ENCODE measurements at regions not wholly inside any gene's neighbourhood (a gene's known extent, or its start where the extent isn't known, plus 50 kb on each side); places are given as distances from the start of the nearest gene placed in this dataset.
A peak's percentile ranks its signal among the peaks of the same experiment; 100 is the strongest.

DNA sequence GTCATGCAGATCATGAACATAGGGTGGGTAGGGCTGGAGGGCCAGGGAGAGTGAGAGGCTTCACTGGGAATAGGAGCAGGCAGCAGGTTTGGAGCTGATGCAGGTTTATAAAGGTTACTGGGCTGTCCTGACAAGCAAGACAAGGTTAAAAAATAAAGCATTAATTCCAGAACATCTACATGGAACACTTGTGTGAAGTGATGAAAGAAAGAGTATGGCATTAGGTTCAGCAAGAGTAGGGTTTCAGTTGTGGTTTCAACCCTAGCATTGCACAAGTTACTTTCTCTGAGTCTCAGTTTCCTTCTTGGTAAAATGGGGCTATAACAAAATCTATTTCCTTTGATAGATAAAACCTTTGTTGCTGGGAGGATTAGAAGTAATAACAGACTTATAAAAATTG is 114.6 kb upstream of the SESN3 start:
- Histone ChIP-seq H3K4me3 (ENCODE audit: low read length) (no peak overlapping the region), H3K27ac (ENCODE audit: low read depth, low read length) (no peak overlapping the region), H3K36me3 (ENCODE audit: control insufficient read depth, insufficient read depth, low read length) (no peaks in the 10 kb centered on the region), H3K27me3 (ENCODE audit: control insufficient read depth, insufficient read depth, low read length) (no peaks in the 10 kb centered on the region), H3K4me1 (ENCODE audit: control insufficient read depth, insufficient read depth, low read length) (no peaks in the 10 kb centered on the region), H3K9ac (ENCODE audit: low read length) (no peak overlapping the region)

DNA sequence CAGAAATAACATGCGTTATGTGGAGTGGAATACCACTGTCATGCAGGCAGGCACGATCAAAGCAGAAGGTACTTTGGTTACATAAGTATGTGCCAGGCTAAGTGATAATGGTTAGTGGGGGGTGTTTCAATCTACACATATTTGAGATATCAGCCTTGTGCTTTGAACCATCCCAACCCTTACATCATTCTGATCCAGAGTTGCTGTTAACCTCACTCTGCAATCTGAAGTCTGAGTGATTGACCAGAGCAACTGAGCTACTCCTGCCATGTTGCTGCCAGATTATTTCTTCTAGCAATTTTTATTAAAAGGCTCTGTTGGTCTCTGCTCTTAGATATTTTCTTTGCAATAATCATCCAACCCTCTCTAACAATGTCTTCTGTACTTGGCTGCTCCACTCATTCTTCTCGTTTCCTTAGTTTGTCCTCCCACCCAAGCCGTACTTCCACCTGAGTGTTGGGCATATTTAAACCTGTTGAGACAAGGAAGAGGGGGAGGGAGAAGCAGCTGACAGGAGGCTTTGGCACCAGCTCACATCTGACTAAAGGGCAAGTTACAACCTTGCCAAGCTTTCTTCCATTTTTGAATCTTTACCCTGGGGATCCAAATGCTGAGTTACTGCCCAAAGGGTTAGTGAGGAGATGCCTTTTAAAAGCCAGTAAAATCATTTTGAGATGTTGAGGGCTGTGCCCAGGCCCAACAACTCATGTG is 114.1 kb upstream of the SESN3 start:
- H3K4me3 ChIP-seq (ENCODE audit: low read length): no peak overlapping the region
- H3K27me3 ChIP-seq (ENCODE audit: control insufficient read depth, insufficient read depth, low read length): no peaks in the 10 kb centered on the region
- H3K36me3 ChIP-seq (ENCODE audit: control insufficient read depth, insufficient read depth, low read length): no peaks in the 10 kb centered on the region
- H3K4me1 ChIP-seq (ENCODE audit: control insufficient read depth, insufficient read depth, low read length): peaks cover under 1% of the 10 kb centered on the region
- no peak overlapping the region for H3K9ac ChIP-seq (ENCODE audit: low read length)
- H3K27ac ChIP-seq (ENCODE audit: low read depth, low read length): no peak overlapping the region

DNA sequence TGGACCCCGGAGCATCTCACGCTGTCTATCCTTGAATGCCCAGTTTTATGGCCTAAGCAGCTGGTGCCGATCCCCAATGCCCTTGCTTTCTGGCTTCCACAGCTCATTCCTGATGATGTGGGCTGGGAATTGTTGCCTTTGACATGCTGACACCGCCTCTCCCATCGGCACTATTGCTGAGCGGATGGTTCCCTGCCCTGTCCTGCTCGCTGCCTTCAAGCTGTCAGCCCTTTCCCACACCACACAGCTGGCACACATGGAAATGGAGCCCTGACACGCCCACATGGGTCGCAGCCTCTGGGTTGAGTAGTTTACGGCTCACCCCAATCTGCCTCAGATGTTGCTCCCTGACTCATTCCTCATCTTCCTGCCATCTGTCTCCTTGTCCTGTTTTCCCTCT is 110.2 kb upstream of the SESN3 start:
- no peaks in the 10 kb centered on the region for H3K36me3 ChIP-seq (ENCODE audit: control insufficient read depth, insufficient read depth, low read length)
- H3K9ac ChIP-seq (ENCODE audit: low read length): no peak overlapping the region
- H3K27me3 ChIP-seq (ENCODE audit: control insufficient read depth, insufficient read depth, low read length): no peaks in the 10 kb centered on the region
- H3K4me1 ChIP-seq (ENCODE audit: control insufficient read depth, insufficient read depth, low read length): peaks cover 33% of the 10 kb centered on the region
- no peak overlapping the region for H3K27ac ChIP-seq (ENCODE audit: low read depth, low read length)
- no peak overlapping the region for H3K4me3 ChIP-seq (ENCODE audit: low read length)

DNA sequence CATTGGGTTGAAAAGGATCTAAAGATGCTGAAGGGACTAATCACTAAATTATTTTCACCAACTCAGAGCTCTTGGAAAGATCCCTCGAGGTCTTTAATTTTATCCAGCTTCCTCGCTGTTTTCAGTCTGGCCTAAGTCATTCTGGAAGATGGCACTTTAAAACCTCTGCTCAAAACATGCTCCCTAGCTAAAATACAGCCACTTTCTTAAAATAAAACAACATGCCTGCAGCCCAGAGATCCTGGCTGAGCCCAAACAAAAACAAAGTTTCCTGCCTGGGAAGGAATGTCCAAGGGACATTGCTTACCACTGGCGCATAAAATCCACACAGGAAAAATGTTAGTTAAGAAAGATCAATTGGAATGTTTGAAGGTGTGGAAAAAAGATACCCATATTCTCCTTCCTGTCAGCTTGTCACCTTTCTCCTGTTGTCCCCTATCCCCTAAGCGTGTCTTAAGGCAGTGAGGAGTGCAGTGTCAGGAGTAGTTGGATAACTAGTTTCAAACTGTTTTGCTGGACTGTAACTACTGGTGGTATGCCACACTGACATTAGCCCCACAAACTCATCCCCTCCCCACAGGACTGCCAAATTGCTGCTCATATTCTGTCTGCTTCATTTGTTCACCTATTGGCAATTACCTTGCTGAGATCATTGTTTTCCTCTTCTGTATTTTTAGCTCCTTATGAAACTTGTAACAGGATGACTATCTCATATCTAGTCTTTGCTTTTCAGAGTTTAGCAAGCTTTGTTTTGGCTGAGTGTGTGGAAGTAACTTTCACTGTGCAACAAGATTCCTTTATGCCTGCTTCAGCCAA is 108.3 kb upstream of the SESN3 start:
- no peaks in the 10 kb centered on the region for H3K36me3 ChIP-seq (ENCODE audit: control insufficient read depth, insufficient read depth, low read length)
- H3K9ac ChIP-seq (ENCODE audit: low read length): no peak overlapping the region
- H3K4me1 ChIP-seq (ENCODE audit: control insufficient read depth, insufficient read depth, low read length): peaks cover 33% of the 10 kb centered on the region
- peak overlapping the region; percentile 55 for H3K27ac ChIP-seq (ENCODE audit: low read depth, low read length)
- H3K4me3 ChIP-seq (ENCODE audit: low read length): peak overlapping the region; percentile 2
- no peaks in the 10 kb centered on the region for H3K27me3 ChIP-seq (ENCODE audit: control insufficient read depth, insufficient read depth, low read length)

DNA sequence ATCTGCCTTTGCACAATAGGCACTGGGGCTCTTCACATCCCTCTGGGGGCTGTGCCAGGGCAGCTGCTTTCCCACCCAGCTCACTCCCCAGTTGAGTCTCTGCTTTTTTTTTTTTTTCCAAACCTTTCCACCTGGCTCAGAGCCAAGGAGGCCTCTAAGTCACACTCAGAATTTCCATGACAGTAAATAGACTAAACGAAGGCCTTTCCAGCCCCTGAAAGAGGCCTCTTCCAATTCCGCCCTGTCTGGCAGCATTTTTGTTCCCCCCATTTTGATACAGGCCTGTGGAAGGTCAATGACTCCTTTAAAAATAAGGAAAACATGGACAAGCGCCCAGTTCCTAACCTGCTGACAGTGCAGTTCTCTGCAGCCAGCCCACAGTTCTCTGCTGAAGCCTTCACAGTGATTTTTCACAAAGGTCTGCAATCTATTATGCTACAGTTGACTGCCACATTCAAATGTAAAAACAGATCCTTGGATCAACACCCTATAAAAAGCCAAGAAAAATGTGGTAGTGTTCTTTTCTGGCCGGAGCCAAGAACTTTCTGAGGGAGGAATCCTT is 107.5 kb upstream of the SESN3 start:
- no peaks in the 10 kb centered on the region for H3K27me3 ChIP-seq (ENCODE audit: control insufficient read depth, insufficient read depth, low read length)
- H3K27ac ChIP-seq (ENCODE audit: low read depth, low read length): peak overlapping the region; percentile 55
- no peaks in the 10 kb centered on the region for H3K36me3 ChIP-seq (ENCODE audit: control insufficient read depth, insufficient read depth, low read length)
- H3K4me1 ChIP-seq (ENCODE audit: control insufficient read depth, insufficient read depth, low read length): peaks cover 33% of the 10 kb centered on the region
- no peak overlapping the region for H3K9ac ChIP-seq (ENCODE audit: low read length)
- no peak overlapping the region for H3K4me3 ChIP-seq (ENCODE audit: low read length)

DNA sequence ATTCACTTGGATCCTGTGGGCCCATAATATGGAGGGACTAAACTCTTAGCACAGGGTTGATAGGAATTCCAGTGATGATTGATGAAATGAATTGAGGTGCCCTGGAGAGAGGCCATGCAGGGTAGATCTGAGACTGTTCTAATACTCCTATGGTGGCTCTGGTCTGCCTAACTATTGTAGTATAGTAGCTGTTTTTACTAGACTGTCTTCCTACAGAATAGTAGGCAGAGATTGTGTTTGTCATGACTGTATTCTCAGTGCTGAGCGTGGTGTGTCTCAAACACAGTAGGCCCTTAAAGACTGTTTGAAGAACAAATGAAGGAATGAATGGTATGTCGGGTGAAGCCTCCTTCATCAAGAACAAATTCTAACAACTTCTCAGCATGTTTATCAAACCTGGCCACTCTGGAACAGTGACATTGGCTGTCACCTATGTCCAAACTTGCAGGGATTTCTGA is 107.0 kb upstream of the SESN3 start:
- Histone ChIP-seq H3K4me3 (ENCODE audit: low read length) (peak overlapping the region; percentile 10), H3K36me3 (ENCODE audit: control insufficient read depth, insufficient read depth, low read length) (no peaks in the 10 kb centered on the region), H3K9ac (ENCODE audit: low read length) (no peak overlapping the region), H3K27ac (ENCODE audit: low read depth, low read length) (peak overlapping the region; percentile 55), H3K4me1 (ENCODE audit: control insufficient read depth, insufficient read depth, low read length) (peaks cover 33% of the 10 kb centered on the region), H3K27me3 (ENCODE audit: control insufficient read depth, insufficient read depth, low read length) (no peaks in the 10 kb centered on the region)

DNA sequence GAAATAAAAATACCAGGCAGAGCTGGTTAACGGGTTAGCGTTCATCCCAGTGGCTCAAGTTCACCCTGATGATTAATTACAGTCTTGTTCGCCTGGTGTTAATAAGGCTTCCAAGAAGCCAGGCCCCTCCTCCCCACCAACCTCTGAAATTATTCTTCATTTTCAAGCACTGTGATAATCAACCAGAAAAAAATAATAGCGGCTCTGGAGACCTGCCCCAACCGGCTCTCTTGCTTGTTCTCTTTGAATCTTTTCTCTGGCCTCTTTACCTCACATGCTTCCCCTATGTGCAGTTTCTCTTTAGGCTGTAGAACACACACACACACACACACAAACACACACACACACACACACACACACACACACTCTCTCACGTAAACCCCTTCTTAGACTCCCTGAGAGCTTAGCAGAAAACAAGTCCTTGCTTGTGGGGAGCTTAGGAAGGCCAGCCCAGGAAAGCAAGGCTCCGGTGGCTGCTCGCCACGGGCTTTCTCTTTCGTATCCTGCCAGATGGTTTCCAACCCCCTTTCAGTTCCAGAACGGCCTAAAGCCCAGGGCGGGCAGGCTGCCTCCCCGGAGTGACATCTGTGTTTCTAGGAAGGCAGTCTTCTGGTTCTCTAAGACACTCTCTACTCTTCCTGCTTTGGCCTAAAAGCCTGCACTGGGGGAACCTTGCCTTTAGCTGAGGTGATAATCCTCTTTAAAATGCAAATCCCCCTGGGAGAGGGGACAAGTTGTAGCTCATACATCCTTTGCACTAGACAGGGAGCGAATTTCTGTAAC is 106.4 kb upstream of the SESN3 start:
- H3K4me1 ChIP-seq (ENCODE audit: control insufficient read depth, insufficient read depth, low read length): peaks cover 33% of the 10 kb centered on the region
- peak overlapping the region; percentile 10 for H3K4me3 ChIP-seq (ENCODE audit: low read length)
- no peaks in the 10 kb centered on the region for H3K36me3 ChIP-seq (ENCODE audit: control insufficient read depth, insufficient read depth, low read length)
- no peak overlapping the region for H3K9ac ChIP-seq (ENCODE audit: low read length)
- peak overlapping the region; percentile 55 for H3K27ac ChIP-seq (ENCODE audit: low read depth, low read length)
- H3K27me3 ChIP-seq (ENCODE audit: control insufficient read depth, insufficient read depth, low read length): no peaks in the 10 kb centered on the region

DNA sequence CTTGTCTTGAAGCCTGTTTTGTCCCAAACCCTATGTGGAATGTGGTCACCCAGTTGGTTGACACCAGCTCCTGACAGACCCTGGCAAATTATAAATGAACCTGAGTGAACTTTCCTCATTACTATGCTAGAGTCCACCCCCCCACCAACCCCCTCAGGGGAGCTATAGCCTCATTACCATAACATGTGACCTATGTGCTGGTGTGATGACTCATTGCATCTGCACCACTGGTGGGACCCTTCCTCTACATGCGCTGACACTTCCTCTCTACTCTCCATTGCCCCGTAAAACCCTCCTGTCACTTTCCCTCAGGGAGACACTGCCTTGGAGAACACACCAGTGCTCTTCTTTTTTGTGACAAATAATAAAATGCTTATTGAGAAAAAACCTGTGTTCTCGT is 105.0 kb upstream of the SESN3 start:
- H3K27ac ChIP-seq (ENCODE audit: low read depth, low read length): no peak overlapping the region
- H3K36me3 ChIP-seq (ENCODE audit: control insufficient read depth, insufficient read depth, low read length): no peaks in the 10 kb centered on the region

DNA sequence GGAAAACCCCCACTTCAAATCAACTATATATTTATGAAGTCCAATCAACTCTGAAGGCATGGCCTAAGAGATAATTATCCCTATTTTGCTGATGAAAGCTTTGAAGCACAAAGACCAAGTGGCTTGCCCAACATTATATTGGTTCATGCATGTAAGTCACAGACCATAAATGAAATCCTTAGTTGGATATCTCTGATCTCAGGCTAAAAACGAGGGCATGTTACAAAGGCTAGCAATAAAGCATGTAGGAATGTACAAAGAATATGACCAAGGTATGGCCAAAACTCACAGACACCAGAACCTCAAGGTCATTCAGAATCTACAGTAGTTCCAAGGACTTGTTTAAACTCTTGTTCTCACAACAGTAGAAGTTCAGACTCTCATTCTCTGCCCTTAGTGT is 100.2 kb upstream of the SESN3 start:
- no peaks in the 10 kb centered on the region for H3K27me3 ChIP-seq (ENCODE audit: control insufficient read depth, insufficient read depth, low read length)
- H3K4me3 ChIP-seq (ENCODE audit: low read length): no peak overlapping the region
- H3K4me1 ChIP-seq (ENCODE audit: control insufficient read depth, insufficient read depth, low read length): no peaks in the 10 kb centered on the region
- H3K36me3 ChIP-seq (ENCODE audit: control insufficient read depth, insufficient read depth, low read length): no peaks in the 10 kb centered on the region
- no peak overlapping the region for H3K27ac ChIP-seq (ENCODE audit: low read depth, low read length)
- no peak overlapping the region for H3K9ac ChIP-seq (ENCODE audit: low read length)

More for the DNA sequence above, 105.0 kb upstream of the SESN3 start:
- no peaks in the 10 kb centered on the region for H3K27me3 ChIP-seq (ENCODE audit: control insufficient read depth, insufficient read depth, low read length)
- no peak overlapping the region for H3K4me3 ChIP-seq (ENCODE audit: low read length)
- peaks cover 33% of the 10 kb centered on the region for H3K4me1 ChIP-seq (ENCODE audit: control insufficient read depth, insufficient read depth, low read length)
- H3K9ac ChIP-seq (ENCODE audit: low read length): no peak overlapping the region

DNA sequence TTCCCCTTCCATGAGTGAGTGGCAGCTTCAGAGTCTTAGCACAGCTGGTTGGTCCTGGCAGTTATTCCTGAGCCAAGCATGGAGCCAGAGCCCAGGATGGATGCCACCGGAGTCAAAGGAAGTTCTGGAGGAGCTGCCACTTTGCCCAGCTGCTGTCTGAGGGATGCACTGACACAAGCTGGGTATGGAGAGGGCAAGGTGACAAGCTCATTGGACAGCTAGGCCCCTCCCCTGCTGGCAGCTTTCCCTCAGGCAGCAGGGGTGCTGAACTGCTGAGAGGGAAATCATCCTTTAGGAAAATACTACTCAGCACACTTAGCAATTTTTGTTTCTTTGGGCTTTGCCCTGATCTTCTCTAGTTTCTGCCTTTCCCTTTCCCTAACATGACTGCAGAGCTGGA is 99.3 kb upstream of the SESN3 start:
- Histone ChIP-seq H3K36me3 (ENCODE audit: control insufficient read depth, insufficient read depth, low read length) (no peaks in the 10 kb centered on the region), H3K27ac (ENCODE audit: low read depth, low read length) (no peak overlapping the region), H3K27me3 (ENCODE audit: control insufficient read depth, insufficient read depth, low read length) (no peaks in the 10 kb centered on the region), H3K9ac (ENCODE audit: low read length) (no peak overlapping the region), H3K4me3 (ENCODE audit: low read length) (no peak overlapping the region), H3K4me1 (ENCODE audit: control insufficient read depth, insufficient read depth, low read length) (no peaks in the 10 kb centered on the region)

DNA sequence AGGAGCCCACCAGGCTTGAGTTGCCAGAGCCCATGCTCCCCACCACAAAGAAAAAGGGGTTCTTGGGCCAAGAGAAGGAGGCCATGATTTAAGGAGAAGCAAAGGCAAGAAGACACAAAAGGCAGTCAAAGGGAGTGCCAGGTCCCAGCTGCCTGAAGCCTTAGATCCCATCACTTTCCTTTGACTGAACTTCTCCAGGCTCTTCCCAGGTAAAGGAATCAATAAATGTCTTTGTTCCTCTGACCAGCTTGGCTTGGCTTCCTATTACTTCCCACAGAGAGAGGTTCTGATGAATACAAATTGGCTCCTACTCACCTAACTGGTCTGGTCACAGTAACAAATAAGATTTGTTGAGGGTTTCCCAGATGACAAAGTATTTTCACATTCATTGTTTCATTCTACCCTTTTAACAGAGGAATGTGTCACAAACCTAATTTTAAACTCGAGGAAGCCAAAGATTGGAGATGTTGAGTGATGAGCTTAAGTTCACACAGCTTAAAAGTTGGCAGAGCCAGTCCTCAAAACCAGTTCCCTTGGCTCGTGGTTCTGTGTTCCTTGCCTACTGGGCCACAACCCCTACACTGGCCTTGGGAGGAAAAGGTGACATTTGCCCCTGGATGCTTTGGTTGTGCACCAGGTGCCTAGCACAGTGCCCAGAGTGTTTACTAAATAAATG is 96.4 kb upstream of the SESN3 start:
- no peaks in the 10 kb centered on the region for H3K4me1 ChIP-seq (ENCODE audit: control insufficient read depth, insufficient read depth, low read length)
- no peaks in the 10 kb centered on the region for H3K36me3 ChIP-seq (ENCODE audit: control insufficient read depth, insufficient read depth, low read length)
- no peaks in the 10 kb centered on the region for H3K27me3 ChIP-seq (ENCODE audit: control insufficient read depth, insufficient read depth, low read length)
- no peak overlapping the region for H3K27ac ChIP-seq (ENCODE audit: low read depth, low read length)
- H3K9ac ChIP-seq (ENCODE audit: low read length): no peak overlapping the region
- no peak overlapping the region for H3K4me3 ChIP-seq (ENCODE audit: low read length)

Measured in rectal smooth muscle tissue (tissue), 1 donor.